ENCODE measurements at regions not wholly inside any gene's neighbourhood (a gene's known extent, or its start where the extent isn't known, plus 50 kb on each side); places are given as distances from the start of the nearest gene placed in this dataset.
"Not testable (repeated sequence)": the region's sequence is repeated elsewhere in the genome, so short reads cannot be mapped to it uniquely, and the experiment has no call there.

GRCh38 chr12:83920821-83921547 is 991.6 kb downstream of the SLC6A15 start:
- no peak for DNase-seq (ENCODE audit: low read depth)

- DNase-seq (ENCODE audit: low read depth), result no peak
Measured at GRCh38 chr12:83919081-83919480, 993.5 kb downstream of the SLC6A15 start.

GRCh38 chr12:83904175-83904574 is 1008.4 kb downstream of the SLC6A15 start:
- DNase-seq (ENCODE audit: low read depth), result no peak

- no peak for DNase-seq (ENCODE audit: low read depth)
Measured at GRCh38 chr12:83896416-83896815, 1016.2 kb downstream of the SLC6A15 start.

- DNase-seq (ENCODE audit: low read depth), result no peak
Measured at GRCh38 chr12:83893101-83893500, 1019.5 kb downstream of the SLC6A15 start.

- DNase-seq (ENCODE audit: low read depth), result no peak
Measured at GRCh38 chr12:83889745-83890144, 1022.9 kb downstream of the SLC6A15 start.

GRCh38 chr12:83886479-83886878 is 1026.1 kb downstream of the SLC6A15 start:
- DNase-seq (ENCODE audit: low read depth), result no peak

- not testable (repeated sequence) for DNase-seq (ENCODE audit: low read depth)
Measured at GRCh38 chr12:83870921-83871599, 1041.5 kb downstream of the SLC6A15 start.

GRCh38 chr12:83866477-83866876 is 1046.1 kb downstream of the SLC6A15 start:
- no peak for DNase-seq (ENCODE audit: low read depth)

- DNase-seq (ENCODE audit: low read depth), result no peak
Measured at GRCh38 chr12:83865431-83865830, 1047.2 kb downstream of the SLC6A15 start.

- no peak for DNase-seq (ENCODE audit: low read depth)
Measured at GRCh38 chr12:83864054-83864453, 1048.5 kb downstream of the SLC6A15 start.

GRCh38 chr12:83859021-83859420 is 1053.6 kb downstream of the SLC6A15 start:
- no peak for DNase-seq (ENCODE audit: low read depth)

GRCh38 chr12:83856803-83857202 is 1055.8 kb downstream of the SLC6A15 start:
- no peak for DNase-seq (ENCODE audit: low read depth)

- no peak for DNase-seq (ENCODE audit: low read depth)
Measured at GRCh38 chr12:83850531-83850930, 1062.1 kb downstream of the SLC6A15 start.

- DNase-seq (ENCODE audit: low read depth), result no peak
Measured at GRCh38 chr12:83848702-83849101, 1063.9 kb downstream of the SLC6A15 start.

- no peak for DNase-seq (ENCODE audit: low read depth)
Measured at GRCh38 chr12:83843541-83843940, 1069.1 kb downstream of the SLC6A15 start.

- DNase-seq (ENCODE audit: low read depth), result no peak
Measured at GRCh38 chr12:83841620-83842019, 1071.0 kb downstream of the SLC6A15 start.

GRCh38 chr12:83827860-83828259 is 1084.7 kb downstream of the SLC6A15 start:
- DNase-seq (ENCODE audit: low read depth), result no peak

GRCh38 chr12:83827193-83827592 is 1085.4 kb downstream of the SLC6A15 start:
- no peak for DNase-seq (ENCODE audit: low read depth)

- peak; percentile 6 for DNase-seq (ENCODE audit: low read depth)
Measured at GRCh38 chr12:83826112-83826511, 1086.5 kb downstream of the SLC6A15 start.

- DNase-seq (ENCODE audit: low read depth), result peak; percentile 6
Measured at GRCh38 chr12:83823386-83824045, 1089.1 kb downstream of the SLC6A15 start.

- no peak for DNase-seq (ENCODE audit: low read depth)
Measured at GRCh38 chr12:83821967-83822366, 1090.6 kb downstream of the SLC6A15 start.

GRCh38 chr12:83818881-83819280 is 1093.7 kb downstream of the SLC6A15 start:
- no peak for DNase-seq (ENCODE audit: low read depth)

Data from activated T-cell treated with anti-CD3 and anti-CD28 coated beads for 48 hours (primary cell).